ENCODE measurements at regions not wholly inside any gene's neighbourhood (a gene's known extent, or its start where the extent isn't known, plus 50 kb on each side); places are given as distances from the start of the nearest gene placed in this dataset.

DNA sequence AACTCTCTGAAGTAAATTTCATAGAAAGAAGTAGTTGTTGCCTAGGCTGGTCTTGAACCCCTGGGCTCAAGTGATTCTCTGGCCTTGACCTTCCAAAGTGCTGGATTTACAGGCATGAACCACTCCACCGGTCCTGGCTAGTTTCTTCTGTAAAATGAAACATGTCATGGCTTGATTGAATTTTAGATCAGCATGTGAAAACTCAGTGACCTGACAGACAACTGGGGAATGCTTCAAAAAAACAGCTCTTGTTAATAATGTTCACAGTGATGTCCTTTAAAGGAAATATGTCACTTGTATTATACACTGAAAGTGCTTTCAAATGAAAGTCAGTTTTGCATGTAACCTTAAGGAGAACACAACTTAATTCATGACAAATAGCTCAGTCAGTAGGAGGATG is 118.2 kb downstream of the KLF5 start:
- POLR2A ChIA-PET = no interaction called here

DNA sequence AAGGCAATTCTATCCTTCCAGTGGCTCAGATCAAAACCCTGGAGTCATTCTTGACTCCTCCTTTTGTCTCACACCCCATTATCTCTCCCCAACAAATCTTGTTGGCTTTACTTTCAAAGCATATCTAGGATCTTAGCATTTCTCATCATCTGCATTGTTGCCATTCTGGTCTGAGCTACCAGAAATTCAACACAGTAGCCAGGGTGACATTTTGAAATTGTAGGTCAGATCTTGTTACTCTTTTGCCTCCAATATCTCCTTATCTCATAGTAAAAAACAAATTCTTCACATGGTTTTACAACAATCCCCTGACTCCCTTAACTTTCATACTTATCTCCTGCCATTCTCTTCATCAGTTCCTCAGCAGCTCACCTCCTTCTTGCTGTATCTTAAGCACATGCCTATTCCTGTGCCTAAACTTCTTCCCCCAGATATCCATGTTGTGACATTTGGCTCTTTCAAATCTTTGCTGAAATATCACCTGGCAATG is 115.8 kb downstream of the KLF5 start:
- ATAC-seq = no peak
- ChIA-PET CTCF (no interaction called here), RAD21 (ENCODE audit: low non-redundant PET in 1 of 2, low total read pairs in 2 of 2, uncharacterized antibody in 2 of 2, unreplicated experiment in 2 of 2) (no interaction called here)
- TF ChIP-seq EGR1 (IDR thresholded peaks at IDR 0.05; ENCODE audit: low read depth) = no peak
- no peak for TF ChIP-seq YY1 (IDR thresholded peaks at IDR 0.05; ENCODE audit: extremely low read depth, insufficient replicate concordance, low read depth, low read length)
- TF ChIP-seq SIN3A (IDR thresholded peaks at IDR 0.05; ENCODE audit: low read depth) = no peak
- TF ChIP-seq ZFX (IDR thresholded peaks at IDR 0.05) = no peak
- no peak for TF ChIP-seq EZH2phosphoT487 (IDR thresholded peaks at IDR 0.05; ENCODE audit: borderline replicate concordance)
- TF ChIP-seq SP1 (IDR thresholded peaks at IDR 0.05; ENCODE audit: low read depth) = no peak
- TF ChIP-seq, protein P1, sequence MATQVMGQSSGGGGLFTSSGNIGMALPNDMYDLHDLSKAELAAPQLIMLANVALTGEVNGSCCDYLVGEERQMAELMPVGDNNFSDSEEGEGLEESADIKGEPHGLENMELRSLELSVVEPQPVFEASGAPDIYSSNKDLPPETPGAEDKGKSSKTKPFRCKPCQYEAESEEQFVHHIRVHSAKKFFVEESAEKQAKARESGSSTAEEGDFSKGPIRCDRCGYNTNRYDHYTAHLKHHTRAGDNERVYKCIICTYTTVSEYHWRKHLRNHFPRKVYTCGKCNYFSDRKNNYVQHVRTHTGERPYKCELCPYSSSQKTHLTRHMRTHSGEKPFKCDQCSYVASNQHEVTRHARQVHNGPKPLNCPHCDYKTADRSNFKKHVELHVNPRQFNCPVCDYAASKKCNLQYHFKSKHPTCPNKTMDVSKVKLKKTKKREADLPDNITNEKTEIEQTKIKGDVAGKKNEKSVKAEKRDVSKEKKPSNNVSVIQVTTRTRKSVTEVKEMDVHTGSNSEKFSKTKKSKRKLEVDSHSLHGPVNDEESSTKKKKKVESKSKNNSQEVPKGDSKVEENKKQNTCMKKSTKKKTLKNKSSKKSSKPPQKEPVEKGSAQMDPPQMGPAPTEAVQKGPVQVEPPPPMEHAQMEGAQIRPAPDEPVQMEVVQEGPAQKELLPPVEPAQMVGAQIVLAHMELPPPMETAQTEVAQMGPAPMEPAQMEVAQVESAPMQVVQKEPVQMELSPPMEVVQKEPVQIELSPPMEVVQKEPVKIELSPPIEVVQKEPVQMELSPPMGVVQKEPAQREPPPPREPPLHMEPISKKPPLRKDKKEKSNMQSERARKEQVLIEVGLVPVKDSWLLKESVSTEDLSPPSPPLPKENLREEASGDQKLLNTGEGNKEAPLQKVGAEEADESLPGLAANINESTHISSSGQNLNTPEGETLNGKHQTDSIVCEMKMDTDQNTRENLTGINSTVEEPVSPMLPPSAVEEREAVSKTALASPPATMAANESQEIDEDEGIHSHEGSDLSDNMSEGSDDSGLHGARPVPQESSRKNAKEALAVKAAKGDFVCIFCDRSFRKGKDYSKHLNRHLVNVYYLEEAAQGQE (IDR thresholded peaks at IDR 0.05; ENCODE audit: low read depth) = no peak
- TF ChIP-seq, protein P2, sequence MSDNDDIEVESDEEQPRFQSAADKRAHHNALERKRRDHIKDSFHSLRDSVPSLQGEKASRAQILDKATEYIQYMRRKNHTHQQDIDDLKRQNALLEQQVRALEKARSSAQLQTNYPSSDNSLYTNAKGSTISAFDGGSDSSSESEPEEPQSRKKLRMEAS (IDR thresholded peaks at IDR 0.05) = no peak
- no peak for TF ChIP-seq JUND (IDR thresholded peaks at IDR 0.05)
- no peak for TF ChIP-seq ZNF274 (IDR thresholded peaks at IDR 0.05; ENCODE audit: low read depth, low read length)
- TF ChIP-seq CEBPB (IDR thresholded peaks at IDR 0.05; ENCODE audit: low read depth) = no peak
- no peak for TF ChIP-seq ELF1 (IDR thresholded peaks at IDR 0.05; ENCODE audit: borderline replicate concordance, low read depth)
- no peak for TF ChIP-seq POLR2A (IDR thresholded peaks at IDR 0.05; ENCODE audit: borderline replicate concordance, extremely low read depth, insufficient read depth, insufficient read length)
- no peak for TF ChIP-seq POLR2AphosphoS5 (IDR thresholded peaks at IDR 0.05; ENCODE audit: low read depth, low read length)
- no peak for TF ChIP-seq EZH2 (IDR thresholded peaks at IDR 0.05)
- TF ChIP-seq TCF7L2 (IDR thresholded peaks at IDR 0.05; ENCODE audit: borderline replicate concordance, extremely low read depth, insufficient read depth, insufficient read length) = no peak

More for the DNA sequence above, 118.2 kb downstream of the KLF5 start:
- Histone ChIP-seq H2AFZ (ENCODE audit: low read depth, low read length, poor library complexity, severe bottlenecking) (no peak overlapping the region), H3K9me2 (ENCODE audit: insufficient read depth) (no peaks in the 10 kb centered on the region), H3K9ac (ENCODE audit: low read length) (no peak overlapping the region), H3K4me3 (replicated peaks in 1 of 2; ENCODE audit: low read depth in 1 of 2, low read length in 2 of 2) (no peak overlapping the region), H3K79me2 (ENCODE audit: insufficient read depth, low read length) (no peaks in the 10 kb centered on the region), H3K36me3 (ENCODE audit: control insufficient read depth in 1 of 2, insufficient read depth in 2 of 2, low read length in 2 of 2) (no peaks in the 10 kb centered on the region), H4K20me1 (ENCODE audit: insufficient read depth) (no peaks in the 10 kb centered on the region), H3K9me3 (ENCODE audit: control insufficient read depth in 1 of 2, insufficient read depth in 1 of 2, low read depth in 1 of 2, low read length in 2 of 2) (no peaks in the 10 kb centered on the region), H3K27me3 (ENCODE audit: insufficient read depth, low read length) (no peaks in the 10 kb centered on the region), H3K4me2 (ENCODE audit: low read length) (no peak overlapping the region), H3K4me1 (ENCODE audit: control insufficient read depth in 1 of 2, insufficient read depth in 2 of 2, low read length in 2 of 2) (0 out of 4 replicates have a peak, but pooled peaks cover 0 to under 1% of the 10 kb centered on the region in 2 experiments), H3K27ac (ENCODE audit: low read depth, low read length) (no peak overlapping the region)
- TF ChIP-seq JUND (IDR thresholded peaks at IDR 0.05) (no peak), TCF7L2 (IDR thresholded peaks at IDR 0.05; ENCODE audit: borderline replicate concordance, extremely low read depth, insufficient read depth, insufficient read length) (no peak), ZFX (IDR thresholded peaks at IDR 0.05) (no peak), RAD21 (IDR thresholded peaks at IDR 0.05; ENCODE audit: low read depth) (no peak), CEBPB (IDR thresholded peaks at IDR 0.05; ENCODE audit: low read depth) (no peak), YY1 (IDR thresholded peaks at IDR 0.05; ENCODE audit: extremely low read depth, insufficient replicate concordance, low read depth, low read length) (no peak), SRF (IDR thresholded peaks at IDR 0.05; ENCODE audit: low read depth) (no peak), POLR2A (IDR thresholded peaks at IDR 0.05; ENCODE audit: borderline replicate concordance, extremely low read depth, insufficient read depth, insufficient read length) (no peak), POLR2AphosphoS5 (IDR thresholded peaks at IDR 0.05; ENCODE audit: low read depth, low read length) (no peak)
- TF ChIP-seq, protein P2 (IDR thresholded peaks at IDR 0.05) = no peak
- DNase-seq (ENCODE audit: low read depth, low spot score) (no peak), ATAC-seq (no peak)
- intact Hi-C loops (cut with micrococcal nuclease) = no loop called here
- BruUV-seq (replicated peaks) = no TSS peak
- RAD21 ChIA-PET (ENCODE audit: low non-redundant PET in 1 of 2, low total read pairs in 2 of 2, uncharacterized antibody in 2 of 2, unreplicated experiment in 2 of 2) = no interaction called here
- CTCF ChIA-PET = no interaction called here

More for the DNA sequence above, 115.8 kb downstream of the KLF5 start:
- no peak overlapping the region for H3K4me3 ChIP-seq (replicated peaks in 1 of 2; ENCODE audit: low read depth in 1 of 2, low read length in 2 of 2)
- DNase-seq (ENCODE audit: low read depth, low spot score) = no peak
- H3K4me2 ChIP-seq (ENCODE audit: low read length) = no peak overlapping the region
- no peaks in the 10 kb centered on the region for H3K27me3 ChIP-seq (ENCODE audit: insufficient read depth, low read length)
- 0 out of 4 replicates have a peak, but pooled peaks cover 0 to 3% of the 10 kb centered on the region in 2 experiments for H3K4me1 ChIP-seq (ENCODE audit: control insufficient read depth in 1 of 2, insufficient read depth in 2 of 2, low read length in 2 of 2)
- POLR2A ChIA-PET = no interaction called here
- BruUV-seq (replicated peaks) = no TSS peak
- no peaks in the 10 kb centered on the region for H3K36me3 ChIP-seq (ENCODE audit: control insufficient read depth in 1 of 2, insufficient read depth in 2 of 2, low read length in 2 of 2)
- H3K9ac ChIP-seq (ENCODE audit: low read length) = no peak overlapping the region
- no peaks in the 10 kb centered on the region for H3K9me3 ChIP-seq (ENCODE audit: control insufficient read depth in 1 of 2, insufficient read depth in 1 of 2, low read depth in 1 of 2, low read length in 2 of 2)
- H2AFZ ChIP-seq (ENCODE audit: low read depth, low read length, poor library complexity, severe bottlenecking) = no peak overlapping the region
- no peaks in the 10 kb centered on the region for H3K79me2 ChIP-seq (ENCODE audit: insufficient read depth, low read length)
- intact Hi-C loops (cut with micrococcal nuclease) = no loop called here
- H3K27ac ChIP-seq (ENCODE audit: low read depth, low read length) = no peak overlapping the region
- H3K9me2 ChIP-seq (ENCODE audit: insufficient read depth) = no peaks in the 10 kb centered on the region
- H4K20me1 ChIP-seq (ENCODE audit: insufficient read depth) = no peaks in the 10 kb centered on the region

Data from HCT116 (cell line).